ENCODE measurements at regions not wholly inside any gene's neighbourhood (a gene's known extent, or its start where the extent isn't known, plus 50 kb on each side); places are given as distances from the start of the nearest gene placed in this dataset.
"Not testable (repeated sequence)": the region's sequence is repeated elsewhere in the genome, so short reads cannot be mapped to it uniquely, and the experiment has no call there.

- ATAC-seq (no peak), DNase-seq (no peak)
- H3K27ac Mint-ChIP-seq, result no peak overlapping the region
- CTCF ChIA-PET, result no interaction called here
- H3K36me3 Mint-ChIP-seq, result no peaks in the 10 kb centered on the region
- H3K4me1 Mint-ChIP-seq, result no peaks in the 10 kb centered on the region
- H3K9me3 Mint-ChIP-seq (ENCODE audit: low read depth), result peaks cover 14% of the 10 kb centered on the region
- H3K4me3 Mint-ChIP-seq, result no peak overlapping the region
- H3K27me3 Mint-ChIP-seq, result no peaks in the 10 kb centered on the region
Observed at GRCh38 chr7:52413051-52413450, 622.4 kb upstream of the POM121L12 start.

- DNase-seq (no peak), ATAC-seq (no peak)
- Mint-ChIP-seq H3K9me3 (ENCODE audit: low read depth) (peaks cover 20% of the 10 kb centered on the region), H3K36me3 (no peaks in the 10 kb centered on the region), H3K4me3 (no peak overlapping the region), H3K27ac (no peak overlapping the region), H3K4me1 (no peaks in the 10 kb centered on the region), H3K27me3 (no peaks in the 10 kb centered on the region)
- CTCF ChIA-PET, result no interaction called here
Observed at GRCh38 chr7:52410032-52410431, 625.4 kb upstream of the POM121L12 start.

- H3K4me1 Mint-ChIP-seq, result no peaks in the 10 kb centered on the region
- no peak overlapping the region for H3K27ac Mint-ChIP-seq
- H3K9me3 Mint-ChIP-seq (ENCODE audit: low read depth), result peaks cover 18% of the 10 kb centered on the region
- no peak overlapping the region for H3K4me3 Mint-ChIP-seq
- H3K36me3 Mint-ChIP-seq, result no peaks in the 10 kb centered on the region
- no peak for ATAC-seq
- H3K27me3 Mint-ChIP-seq, result no peaks in the 10 kb centered on the region
- no peak for DNase-seq
- CTCF ChIA-PET, result no interaction called here
Observed at GRCh38 chr7:52406808-52407207, 628.6 kb upstream of the POM121L12 start.

- H3K36me3 Mint-ChIP-seq, result no peaks in the 10 kb centered on the region
- H3K4me1 Mint-ChIP-seq, result no peaks in the 10 kb centered on the region
- H3K27me3 Mint-ChIP-seq, result no peaks in the 10 kb centered on the region
- CTCF ChIA-PET, result no interaction called here
- no peak for DNase-seq
- H3K9me3 Mint-ChIP-seq (ENCODE audit: low read depth), result peaks cover 4% of the 10 kb centered on the region
- no peak for ATAC-seq
- H3K4me3 Mint-ChIP-seq, result no peak overlapping the region
- H3K27ac Mint-ChIP-seq, result no peak overlapping the region
Observed at GRCh38 chr7:52382731-52383130, 652.7 kb upstream of the POM121L12 start.

GRCh38 chr7:52369922-52370321, 665.5 kb upstream of the POM121L12 start:
- peaks cover 11% of the 10 kb centered on the region for H3K9me3 Mint-ChIP-seq (ENCODE audit: low read depth)
- no peaks in the 10 kb centered on the region for H3K4me1 Mint-ChIP-seq
- DNase-seq (no peak), ATAC-seq (no peak)
- H3K27ac Mint-ChIP-seq, result no peak overlapping the region
- no peak overlapping the region for H3K4me3 Mint-ChIP-seq
- H3K27me3 Mint-ChIP-seq, result no peaks in the 10 kb centered on the region
- CTCF ChIA-PET, result no interaction called here
- no peaks in the 10 kb centered on the region for H3K36me3 Mint-ChIP-seq

- no peaks in the 10 kb centered on the region for H3K27me3 Mint-ChIP-seq
- CTCF ChIA-PET, result no interaction called here
- no peaks in the 10 kb centered on the region for H3K36me3 Mint-ChIP-seq
- no peak for ATAC-seq
- no peak overlapping the region for H3K4me3 Mint-ChIP-seq
- no peak overlapping the region for H3K27ac Mint-ChIP-seq
- no peaks in the 10 kb centered on the region for H3K4me1 Mint-ChIP-seq
- peaks cover 5% of the 10 kb centered on the region for H3K9me3 Mint-ChIP-seq (ENCODE audit: low read depth)
- DNase-seq, result no peak
Observed at GRCh38 chr7:52365349-52365748, 670.1 kb upstream of the POM121L12 start.

- H3K9me3 Mint-ChIP-seq (ENCODE audit: low read depth), result peaks cover 3% of the 10 kb centered on the region
- H3K36me3 Mint-ChIP-seq, result no peaks in the 10 kb centered on the region
- no peak overlapping the region for H3K4me3 Mint-ChIP-seq
- no peaks in the 10 kb centered on the region for H3K4me1 Mint-ChIP-seq
- CTCF ChIA-PET, result no interaction called here
- H3K27ac Mint-ChIP-seq, result no peak overlapping the region
- ATAC-seq (no peak), DNase-seq (no peak)
- H3K27me3 Mint-ChIP-seq, result no peaks in the 10 kb centered on the region
Observed at GRCh38 chr7:52362521-52362920, 672.9 kb upstream of the POM121L12 start.

- Mint-ChIP-seq H3K4me1 (no peaks in the 10 kb centered on the region), H3K36me3 (no peaks in the 10 kb centered on the region), H3K9me3 (ENCODE audit: low read depth) (peaks cover 7% of the 10 kb centered on the region), H3K27ac (no peak overlapping the region), H3K27me3 (no peaks in the 10 kb centered on the region), H3K4me3 (no peak overlapping the region)
- CTCF ChIA-PET, result no interaction called here
- no peak for ATAC-seq
- no peak for DNase-seq
Observed at GRCh38 chr7:52360541-52360940, 674.9 kb upstream of the POM121L12 start.

GRCh38 chr7:52355053-52355452, 680.4 kb upstream of the POM121L12 start:
- DNase-seq (no peak), ATAC-seq (no peak)
- Mint-ChIP-seq H3K9me3 (ENCODE audit: low read depth) (peaks cover 21% of the 10 kb centered on the region), H3K36me3 (no peaks in the 10 kb centered on the region), H3K4me1 (no peaks in the 10 kb centered on the region), H3K4me3 (no peak overlapping the region), H3K27me3 (no peaks in the 10 kb centered on the region), H3K27ac (no peak overlapping the region)
- CTCF ChIA-PET, result no interaction called here

GRCh38 chr7:52352013-52352981, 683.1 kb upstream of the POM121L12 start:
- Mint-ChIP-seq H3K4me3 (no peak overlapping the region), H3K27me3 (no peaks in the 10 kb centered on the region), H3K4me1 (no peaks in the 10 kb centered on the region), H3K36me3 (no peaks in the 10 kb centered on the region), H3K9me3 (ENCODE audit: low read depth) (peaks cover 21% of the 10 kb centered on the region), H3K27ac (no peak overlapping the region)
- CTCF ChIA-PET, result no interaction called here
- no peak for DNase-seq
- ATAC-seq, result no peak

- Mint-ChIP-seq H3K9me3 (ENCODE audit: low read depth) (peaks cover 14% of the 10 kb centered on the region), H3K4me1 (no peaks in the 10 kb centered on the region), H3K4me3 (no peak overlapping the region), H3K27me3 (no peaks in the 10 kb centered on the region), H3K36me3 (no peaks in the 10 kb centered on the region), H3K27ac (no peak overlapping the region)
- ATAC-seq (no peak), DNase-seq (no peak)
- CTCF ChIA-PET, result no interaction called here
Observed at GRCh38 chr7:52344015-52344414, 691.4 kb upstream of the POM121L12 start.

- H3K4me3 Mint-ChIP-seq, result no peak overlapping the region
- H3K9me3 Mint-ChIP-seq (ENCODE audit: low read depth), result peaks cover 14% of the 10 kb centered on the region
- H3K36me3 Mint-ChIP-seq, result no peaks in the 10 kb centered on the region
- no peaks in the 10 kb centered on the region for H3K4me1 Mint-ChIP-seq
- ATAC-seq (no peak), DNase-seq (no peak)
- no peak overlapping the region for H3K27ac Mint-ChIP-seq
- CTCF ChIA-PET, result no interaction called here
- H3K27me3 Mint-ChIP-seq, result no peaks in the 10 kb centered on the region
Observed at GRCh38 chr7:52340067-52340466, 695.4 kb upstream of the POM121L12 start.

GRCh38 chr7:52328328-52328727, 707.1 kb upstream of the POM121L12 start:
- H3K36me3 Mint-ChIP-seq, H3K27ac Mint-ChIP-seq, H3K4me3 Mint-ChIP-seq, H3K4me1 Mint-ChIP-seq, H3K27me3 Mint-ChIP-seq, DNase-seq, ATAC-seq, CTCF ChIA-PET: not testable (repeated sequence)
- H3K9me3 Mint-ChIP-seq (ENCODE audit: low read depth), result peaks cover 20% of the 10 kb centered on the region

- DNase-seq (no peak), ATAC-seq (no peak)
- no peaks in the 10 kb centered on the region for H3K36me3 Mint-ChIP-seq
- no peak overlapping the region for H3K4me3 Mint-ChIP-seq
- H3K27me3 Mint-ChIP-seq, result no peaks in the 10 kb centered on the region
- CTCF ChIA-PET, result no interaction called here
- no peak overlapping the region for H3K27ac Mint-ChIP-seq
- H3K9me3 Mint-ChIP-seq (ENCODE audit: low read depth), result peaks cover 24% of the 10 kb centered on the region
- no peaks in the 10 kb centered on the region for H3K4me1 Mint-ChIP-seq
Observed at GRCh38 chr7:52325237-52325636, 710.2 kb upstream of the POM121L12 start.

Data from activated CD8-positive, alpha-beta memory T cell treated with anti-CD3 and anti-CD28 coated beads, Interleukin-2, amount 10 ng/mL, durations not matched to agents 7 days and 5 days (primary cell).